Heart left ventricle (tissue), 16 donors: ENCODE measurements at regions not wholly inside any gene's neighbourhood (a gene's known extent, or its start where the extent isn't known, plus 50 kb on each side); places are given as distances from the start of the nearest gene placed in this dataset.
A peak's percentile ranks its signal among the peaks of the same experiment; 100 is the strongest.

ENCODE experiments used
- ATAC-seq, 4 donors: fragments of 200-7000 bp; cut with Tn5 transposase; one replicate each; pipeline ENCODE4 v1.9.1; 2020 to 2022; ENCODE audit warnings: moderate library complexity in 4 of 4, mild to moderate bottlenecking in 3 of 4, moderate number of reproducible peaks in 1 of 4
- DNase-seq, 5 donors: peaks; one replicate each; pipeline ENCODE4 v3.0.0-alpha.2; 2020
- H3K27ac ChIP-seq, 12 donors: fragments of 200-600 bp; sonication (generic) in 4 of 12; one replicate each; pipeline versions ENCODE4 v1.5.0 to v1.8.0; 2016 to 2022; ENCODE audit warnings: mild to moderate bottlenecking in 2 of 12
- H3K27me3 ChIP-seq, 9 donors: fragments of 200-600 bp; sonication (generic) in 2 of 9; one replicate each; pipeline versions ENCODE4 v1.5.1 to v1.8.0; 2016 to 2022; ENCODE audit warnings: mild to moderate bottlenecking in 3 of 9
- H3K36me3 ChIP-seq, 9 donors: fragments of 200-600 bp; sonication (generic) in 2 of 9; one replicate each; pipeline versions ENCODE4 v1.5.0 to v1.8.0; 2018 to 2022; ENCODE audit warnings: mild to moderate bottlenecking in 2 of 9
- H3K4me1 ChIP-seq, 12 donors: fragments of 200-600 bp; sonication (generic) in 4 of 12; one replicate each; pipeline versions ENCODE4 v1.5.0 to v1.8.0; 2016 to 2022; ENCODE audit warnings: mild to moderate bottlenecking in 3 of 12
- H3K4me3 ChIP-seq, 12 donors: fragments of 200-600 bp; sonication (generic) in 4 of 12; one replicate each; pipeline versions ENCODE4 v1.5.0 to v1.8.0; 2017 to 2022; ENCODE audit warnings: mild to moderate bottlenecking in 9 of 12, moderate library complexity in 4 of 12
- H3K9me3 ChIP-seq, 12 donors: fragments of 200-600 bp; sonication (generic) in 4 of 12; one replicate each; pipeline versions ENCODE4 v1.5.0 to v1.8.0; 2016 to 2022; ENCODE audit warnings: mild to moderate bottlenecking in 1 of 12
- CTCF ChIP-seq, 12 donors: fragments of 200-600 bp; sonication (generic) in 4 of 12; IDR thresholded peaks; one replicate each; pipeline versions ENCODE4 v1.5.0 to v1.8.0; 2018 to 2022; ENCODE audit warnings: antibody characterized with exemption in 12 of 12, mild to moderate bottlenecking in 5 of 12
- POLR2A ChIP-seq, 2 donors: fragments of 450-650 bp; IDR thresholded peaks; one replicate each; pipeline ENCODE4 v1.6.1; 2017; ENCODE audit warnings: antibody characterized with exemption in 2 of 2, mild to moderate bottlenecking in 2 of 2, moderate library complexity in 2 of 2
- WGBS, 4 donors: extraction: QIAGEN DNeasy Blood & Tissue Kit in 2 of 4; methylation state at CpG; one replicate each; pipeline versions ENCODE4 v1.1.5 to v1.1.7; 2013 to 2018; 5-methylcytosine and 5-hydroxymethylcytosine counted together
- intact Hi-C, 10 donors: fragments of 100-400 bp; cut with DNase I; formaldehyde crosslinking; loops; one replicate each; pipeline versions ENCODE4 v1.11.1 to v1.14.2; 2022
- donor health status: ischemic (EF 13 %, LVEDD 7.1; RV severe dilation, severe dysfunction).
- donor health status: healthy with polysubstance abuse.
- donor health status: DM: no; HTN: yes; CAD: no.
- donor health status: DM: no; HTN: no; CAD: no.
- donor health status: ischemic (EF 25% LVEDD 6.9; RV normal size, moderate dysfunction).
- donor health status: ischemic (EF 25% LVEDD 5.7; RV mildly dilated, moderate dysfunction).
- donor health status: healthy.
- donor health status: DM: yes; HTN: yes; CAD: no.
- donor health status: ischemic (EF 35%, LVEDD 5.7; RV mildly dilated, moderate dysfunction).
- donor health status: nonischemic (EF 11% LVEDD 7.7; RV severe dilation, severe dysfunction).
- donor health status: DM: yes; HTN: yes; CAD: no.
- donor health status: PGD.
- donor health status: ischemic (EF 29% LVEDD 5.4; RV normal size, mild dysfunction).
- donor health status: nonischemic (EF 23%, LVEDD 6.1; RV moderate dilation, normal function).

GRCh38 chr17:83180996-83181481 is 101.6 kb downstream of the METRNL start:
- Histone ChIP-seq H3K36me3 (no peaks in the 10 kb centered on the region), H3K27ac (no peak overlapping the region), H3K27me3 (no peaks in the 10 kb centered on the region), H3K9me3 (no peaks in the 10 kb centered on the region), H3K4me3 (no peak overlapping the region), H3K4me1 (peaks cover 0 to 31% (median 8%) of the 10 kb centered on the region in 12 donors)
- ATAC-seq (no peak), DNase-seq (peak in 1 of 5 donors; percentile 12)
- intact Hi-C loops: no loop called here
- 90 to 100% (median 94%) methylated on average over 2 of the region's 2 CpGs for WGBS, 4 donors
- no peak for TF ChIP-seq CTCF (IDR thresholded peaks at IDR 0.05)

- 83 to 96% (median 93%) methylated on average over 7 to 13 of the region's 13 CpGs for WGBS, 4 donors
- no peaks in the 10 kb centered on the region for H3K27me3 ChIP-seq
- DNase-seq: peak in 1 of 5 donors; percentile 17
- H3K27ac ChIP-seq: peak overlapping the region in 2 of 12 donors; percentile 25 to 81
- no peak overlapping the region for H3K4me3 ChIP-seq
- no peaks in the 10 kb centered on the region for H3K9me3 ChIP-seq
- H3K4me1 ChIP-seq: peaks cover 0 to 31% (median 8%) of the 10 kb centered on the region in 12 donors
- intact Hi-C loops: no loop called here
- no peak for ATAC-seq
- H3K36me3 ChIP-seq: no peaks in the 10 kb centered on the region
- no peak for TF ChIP-seq CTCF (IDR thresholded peaks at IDR 0.05)
- TF ChIP-seq POLR2A (IDR thresholded peaks at IDR 0.05): no peak
These were observed 102.7 kb downstream of the METRNL start for GRCh38 chr17:83181991-83182619.

- peaks cover 0 to 31% (median 8%) of the 10 kb centered on the region in 12 donors for H3K4me1 ChIP-seq
- H3K27me3 ChIP-seq: no peaks in the 10 kb centered on the region
- H3K36me3 ChIP-seq: no peaks in the 10 kb centered on the region
- H3K4me3 ChIP-seq: no peak overlapping the region
- intact Hi-C loops: no loop called here
- TF ChIP-seq CTCF (IDR thresholded peaks at IDR 0.05) (no peak), POLR2A (IDR thresholded peaks at IDR 0.05) (no peak)
- ATAC-seq (peak; percentile 21 to 55 (median 48)), DNase-seq (peak in 3 of 5 donors; percentile 25 to 74 (median 35))
- H3K9me3 ChIP-seq: peaks cover 0 to under 1% (median 0%) of the 10 kb centered on the region in 12 donors
- WGBS, 4 donors: 64 to 76% (median 69%) methylated on average over 13 to 14 of the region's 14 CpGs
- peak overlapping the region in 2 of 12 donors; percentile 25 to 81 for H3K27ac ChIP-seq
These were observed 103.3 kb downstream of the METRNL start for GRCh38 chr17:83182620-83183101.

GRCh38 chr17:83183145-83183948 is 103.9 kb downstream of the METRNL start:
- peak overlapping the region in 5 of 12 donors; percentile 13 to 81 (median 32) for H3K27ac ChIP-seq
- peaks cover 0 to 31% (median 8%) of the 10 kb centered on the region in 12 donors for H3K4me1 ChIP-seq
- ATAC-seq (no peak), DNase-seq (peak in 2 of 5 donors; percentile 9 to 12)
- intact Hi-C loops: no loop called here
- TF ChIP-seq CTCF (IDR thresholded peaks at IDR 0.05) (no peak), POLR2A (IDR thresholded peaks at IDR 0.05) (no peak)
- H3K27me3 ChIP-seq: no peaks in the 10 kb centered on the region
- H3K9me3 ChIP-seq: peaks cover 0 to 7% (median 3%) of the 10 kb centered on the region in 12 donors
- no peak overlapping the region for H3K4me3 ChIP-seq
- H3K36me3 ChIP-seq: no peaks in the 10 kb centered on the region
- 72 to 85% (median 80%) methylated on average over 28 of the region's 28 CpGs for WGBS, 4 donors
